Fibroblast of gingiva (primary cell): ENCODE measurements at regions not wholly inside any gene's neighbourhood (a gene's known extent, or its start where the extent isn't known, plus 50 kb on each side); places are given as distances from the start of the nearest gene placed in this dataset.

Experiments
- DNase-seq: peaks from one replicate; pipeline ENCODE4 v3.0.0-alpha.2; 2011; ENCODE audit warnings: low read depth

- no peak for DNase-seq
Measured at GRCh38 chr10:128855618-128856428, 611.2 kb upstream of the MGMT start.

GRCh38 chr10:128859738-128860386 is 607.2 kb upstream of the MGMT start:
- no peak for DNase-seq

GRCh38 chr10:128860574-128860973 is 606.5 kb upstream of the MGMT start:
- DNase-seq, result no peak

GRCh38 chr10:128861018-128861901 is 605.8 kb upstream of the MGMT start:
- no peak for DNase-seq

- no peak for DNase-seq
Measured at GRCh38 chr10:128863411-128863810, 603.6 kb upstream of the MGMT start.

GRCh38 chr10:128863823-128864405 is 603.1 kb upstream of the MGMT start:
- DNase-seq, result no peak

- DNase-seq, result no peak
Measured at GRCh38 chr10:128864554-128865295, 602.3 kb upstream of the MGMT start.

GRCh38 chr10:128865436-128866195 is 601.4 kb upstream of the MGMT start:
- DNase-seq, result no peak

GRCh38 chr10:128866551-128866950 is 600.5 kb upstream of the MGMT start:
- no peak for DNase-seq

- DNase-seq, result no peak
Measured at GRCh38 chr10:128867210-128867609, 599.8 kb upstream of the MGMT start.

- DNase-seq, result no peak
Measured at GRCh38 chr10:128867819-128868218, 599.2 kb upstream of the MGMT start.

GRCh38 chr10:128868481-128868880 is 598.6 kb upstream of the MGMT start:
- no peak for DNase-seq

GRCh38 chr10:128869101-128869749 is 597.8 kb upstream of the MGMT start:
- no peak for DNase-seq

GRCh38 chr10:128870830-128871597 is 596.0 kb upstream of the MGMT start:
- DNase-seq, result no peak

- DNase-seq, result no peak
Measured at GRCh38 chr10:128871671-128872231, 595.3 kb upstream of the MGMT start.

- DNase-seq, result no peak
Measured at GRCh38 chr10:128873411-128874054, 593.5 kb upstream of the MGMT start.

- DNase-seq, result no peak
Measured at GRCh38 chr10:128874331-128874730, 592.7 kb upstream of the MGMT start.

GRCh38 chr10:128875030-128875744 is 591.9 kb upstream of the MGMT start:
- DNase-seq, result no peak
